AG09309 (cell line): ENCODE measurements at regions not wholly inside any gene's neighbourhood (a gene's known extent, or its start where the extent isn't known, plus 50 kb on each side); places are given as distances from the start of the nearest gene placed in this dataset.

ENCODE experiments used
- DNase-seq: peaks from one replicate; pipeline ENCODE4 v3.0.0-alpha.2; 2010; ENCODE audit warnings: low read depth
- H3K4me3 ChIP-seq: 2 replicates; pipeline ENCODE4 v1.5.1; 2011; ENCODE audit warnings: mild to moderate bottlenecking, low read depth, low read length, moderate library complexity; ENCODE audit not compliant: control insufficient read depth
- TF ChIP-seq, protein P1 (sequence below): IDR thresholded peaks from 2 replicates; pipeline ENCODE4 v1.5.1; 2011; ENCODE audit warnings: mild to moderate bottlenecking, low read depth, low read length, inconsistent platforms; ENCODE audit not compliant: insufficient read depth, control insufficient read depth; ENCODE audit errors: missing control alignments

DNA sequence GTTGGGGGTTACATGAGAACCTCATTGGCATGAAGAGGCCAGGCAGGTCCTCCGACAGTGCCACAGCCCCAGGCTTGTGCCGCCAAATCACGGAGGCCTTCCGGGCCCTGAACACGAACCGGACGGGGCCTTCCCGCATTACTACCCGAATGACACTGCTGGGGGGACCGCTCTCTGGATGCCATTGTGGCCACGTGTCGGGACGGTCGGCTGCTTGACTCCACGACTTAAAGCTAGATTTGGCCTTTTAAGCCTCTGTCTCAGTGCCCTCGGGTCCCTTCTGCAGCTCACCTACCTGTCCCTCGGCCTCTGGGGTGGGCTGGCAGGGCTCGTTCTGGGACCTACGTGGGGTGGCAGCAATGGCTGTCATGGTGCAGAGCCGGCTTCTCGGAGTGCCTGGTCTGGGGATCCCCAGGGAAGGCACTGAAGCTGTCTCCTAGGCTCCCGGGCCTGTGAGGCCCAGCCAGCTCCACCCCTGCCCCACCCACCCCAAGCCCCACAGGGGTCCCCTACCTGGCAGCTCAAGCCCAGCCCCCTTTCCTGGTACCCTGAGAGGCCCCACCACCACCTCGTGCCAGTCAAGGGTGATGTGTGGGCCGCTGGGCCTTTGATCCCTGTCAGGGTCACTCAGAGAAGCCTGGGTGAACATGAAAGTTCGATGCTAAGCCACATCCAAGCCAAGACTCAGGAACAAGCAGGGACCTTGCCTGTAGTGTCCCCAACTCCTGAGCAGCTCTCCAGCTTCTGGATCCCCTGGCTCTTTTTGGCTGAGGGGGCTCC is 245.8 kb upstream of the SGCG start:
- DNase-seq: no peak
- H3K4me3 ChIP-seq: no peak overlapping the region
- TF ChIP-seq, protein P1, sequence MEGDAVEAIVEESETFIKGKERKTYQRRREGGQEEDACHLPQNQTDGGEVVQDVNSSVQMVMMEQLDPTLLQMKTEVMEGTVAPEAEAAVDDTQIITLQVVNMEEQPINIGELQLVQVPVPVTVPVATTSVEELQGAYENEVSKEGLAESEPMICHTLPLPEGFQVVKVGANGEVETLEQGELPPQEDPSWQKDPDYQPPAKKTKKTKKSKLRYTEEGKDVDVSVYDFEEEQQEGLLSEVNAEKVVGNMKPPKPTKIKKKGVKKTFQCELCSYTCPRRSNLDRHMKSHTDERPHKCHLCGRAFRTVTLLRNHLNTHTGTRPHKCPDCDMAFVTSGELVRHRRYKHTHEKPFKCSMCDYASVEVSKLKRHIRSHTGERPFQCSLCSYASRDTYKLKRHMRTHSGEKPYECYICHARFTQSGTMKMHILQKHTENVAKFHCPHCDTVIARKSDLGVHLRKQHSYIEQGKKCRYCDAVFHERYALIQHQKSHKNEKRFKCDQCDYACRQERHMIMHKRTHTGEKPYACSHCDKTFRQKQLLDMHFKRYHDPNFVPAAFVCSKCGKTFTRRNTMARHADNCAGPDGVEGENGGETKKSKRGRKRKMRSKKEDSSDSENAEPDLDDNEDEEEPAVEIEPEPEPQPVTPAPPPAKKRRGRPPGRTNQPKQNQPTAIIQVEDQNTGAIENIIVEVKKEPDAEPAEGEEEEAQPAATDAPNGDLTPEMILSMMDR: no peak

DNA sequence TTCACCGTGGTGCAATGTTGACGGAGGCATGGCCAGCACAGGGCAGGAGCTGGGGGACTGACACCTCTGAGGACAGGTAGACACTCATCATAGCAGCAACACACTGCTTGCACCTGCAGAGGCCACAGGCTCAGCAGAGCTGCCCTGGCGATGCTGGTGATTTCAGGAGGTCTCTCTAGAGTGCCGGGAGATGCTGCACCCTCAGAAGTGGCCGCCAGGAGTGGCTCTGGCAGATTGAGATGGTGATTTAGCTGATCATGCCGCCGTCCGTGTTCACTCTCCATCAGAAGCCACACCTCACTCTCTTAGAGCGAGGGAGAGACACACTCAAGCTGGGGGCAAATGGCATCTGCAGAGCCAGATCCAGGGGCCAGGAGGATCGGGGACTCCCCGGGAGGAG is 244.6 kb upstream of the SGCG start:
- H3K4me3 ChIP-seq: no peak overlapping the region
- no peak for DNase-seq
- TF ChIP-seq, protein P1: no peak

DNA sequence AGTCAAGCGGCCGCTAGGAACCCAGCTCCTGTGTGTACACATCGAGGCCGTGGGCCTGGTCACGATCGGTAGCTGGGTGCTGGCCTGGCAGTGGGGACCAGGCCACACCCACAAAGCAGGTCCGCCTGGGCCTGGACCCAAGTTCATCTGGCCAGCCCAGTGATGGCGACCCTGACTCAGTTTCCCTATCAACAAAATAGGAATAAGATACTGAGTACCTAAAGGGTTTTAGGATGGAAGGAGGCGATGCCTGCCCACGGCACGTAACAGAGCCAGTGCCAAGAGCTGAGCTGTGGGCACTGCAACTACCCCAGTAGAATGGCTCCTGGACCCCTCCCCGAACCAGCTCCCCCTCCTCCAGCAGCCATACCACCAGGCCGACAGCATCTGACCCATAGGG is 243.5 kb upstream of the SGCG start:
- DNase-seq: no peak
- H3K4me3 ChIP-seq: no peak overlapping the region
- TF ChIP-seq, protein P1: no peak

DNA sequence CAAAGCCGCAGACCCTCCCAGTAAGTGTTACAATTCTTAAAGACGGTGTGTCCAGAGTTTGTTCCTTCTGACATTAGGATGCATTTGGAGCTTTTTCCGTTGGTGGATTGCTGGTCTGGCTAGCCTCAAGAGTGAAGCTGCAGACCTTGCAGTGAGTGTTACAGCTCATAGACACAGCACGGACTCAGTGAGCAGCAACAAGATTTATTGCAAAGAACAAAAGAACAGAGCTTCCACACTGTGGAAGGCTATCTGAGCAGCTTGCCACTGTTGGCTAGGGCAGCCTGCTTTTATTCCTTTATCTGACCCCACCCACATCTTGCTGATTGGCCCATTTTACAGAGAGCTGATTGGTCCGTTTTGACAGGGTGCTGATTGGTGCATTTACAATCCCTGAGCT is 242.8 kb upstream of the SGCG start:
- DNase-seq: no peak
- TF ChIP-seq, protein P1: no peak

DNA sequence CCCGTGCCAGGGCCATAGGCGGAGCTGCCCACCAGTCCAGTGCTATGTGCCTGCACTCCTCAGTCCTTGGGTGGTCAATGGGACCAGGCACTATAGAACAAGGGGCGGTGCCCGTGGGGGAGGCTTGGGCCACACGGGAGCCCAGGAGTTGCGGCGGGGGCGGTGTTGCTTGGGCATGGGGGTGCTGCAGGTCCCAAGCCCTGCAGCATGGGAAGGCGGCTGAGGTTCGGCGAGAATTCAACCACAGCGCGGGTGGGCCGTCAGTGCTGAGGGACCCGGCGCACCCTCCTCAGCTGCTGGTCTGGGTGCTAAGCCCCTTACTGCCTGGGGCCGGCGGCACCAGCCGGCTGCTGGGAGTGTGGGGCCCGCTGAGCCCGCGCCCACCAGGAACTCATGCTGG is 242.2 kb upstream of the SGCG start:
- H3K4me3 ChIP-seq: no peak overlapping the region
- TF ChIP-seq, protein P1: no peak
- no peak for DNase-seq

More for the DNA sequence above, 242.8 kb upstream of the SGCG start:
- no peak overlapping the region for H3K4me3 ChIP-seq

DNA sequence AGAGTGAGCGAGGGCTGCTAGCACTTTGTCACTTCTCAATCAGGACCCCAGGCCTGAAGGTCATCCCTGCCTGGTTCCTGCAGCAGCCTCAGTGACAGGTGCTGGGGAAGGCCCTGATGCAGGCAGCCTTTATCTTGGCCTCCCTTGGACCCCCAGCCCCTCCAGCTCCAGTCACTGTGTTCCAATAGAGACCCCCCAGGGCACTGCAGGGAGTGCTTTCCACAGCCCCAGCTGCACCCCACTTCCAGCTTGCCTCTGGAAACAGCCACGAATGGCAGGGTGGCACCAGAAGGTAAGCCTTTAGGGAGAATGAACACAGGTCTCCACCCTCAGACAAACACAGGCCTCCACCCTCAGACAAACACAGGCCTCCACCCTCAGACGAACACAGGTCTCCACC is 241.6 kb upstream of the SGCG start:
- DNase-seq: no peak
- H3K4me3 ChIP-seq: no peak overlapping the region
- TF ChIP-seq, protein P1: no peak
